HG03196 (cell line): ENCODE measurements at regions not wholly inside any gene's neighbourhood (a gene's known extent, or its start where the extent isn't known, plus 50 kb on each side); places are given as distances from the start of the nearest gene placed in this dataset.

Source experiments
- ATAC-seq: cut with Tn5 transposase; IDR thresholded peaks from one replicate; pipeline ENCODE4 v1.9.1; 2021; ENCODE audit not compliant: unreplicated experiment

DNA sequence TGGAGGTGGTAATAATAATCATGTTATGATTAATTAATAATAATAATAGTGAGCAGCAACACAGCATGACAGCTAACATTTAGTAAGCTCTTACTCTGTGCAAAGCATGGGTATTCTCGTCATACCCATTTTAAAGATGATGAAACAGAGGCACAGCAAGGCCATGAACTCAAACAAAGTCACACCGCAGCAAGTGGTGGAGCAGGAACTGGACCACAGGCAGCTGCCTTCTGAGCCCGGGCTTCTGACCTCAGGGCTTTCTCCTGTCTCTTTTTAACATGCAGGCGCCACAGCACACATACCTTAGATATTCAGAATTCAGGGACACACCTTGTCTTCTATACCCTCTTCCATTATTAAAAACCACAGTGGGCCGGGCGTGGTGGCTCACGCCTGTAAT, 50.7 kb upstream of the SPATA12 start:
- no peak for ATAC-seq

DNA sequence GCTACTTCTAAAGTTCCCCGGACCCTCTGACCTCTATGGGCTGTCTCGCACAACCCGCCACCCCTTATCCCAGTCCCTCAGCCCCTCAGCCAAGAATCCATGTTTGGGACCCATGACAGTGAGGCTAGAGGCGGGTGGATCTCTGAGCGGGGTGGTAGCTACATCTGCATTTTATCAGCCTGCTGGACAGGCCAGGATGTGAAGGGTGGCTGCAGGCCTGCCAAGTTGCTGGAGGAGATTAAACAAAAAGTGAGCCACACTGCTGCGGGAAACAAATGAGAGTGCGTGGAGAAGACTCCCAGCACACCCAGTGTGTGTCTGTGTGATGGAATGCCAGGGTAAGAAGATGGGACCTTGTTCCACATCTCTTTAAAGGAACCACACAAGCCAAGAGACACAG, 51.1 kb upstream of the SPATA12 start:
- ATAC-seq, result no peak

DNA sequence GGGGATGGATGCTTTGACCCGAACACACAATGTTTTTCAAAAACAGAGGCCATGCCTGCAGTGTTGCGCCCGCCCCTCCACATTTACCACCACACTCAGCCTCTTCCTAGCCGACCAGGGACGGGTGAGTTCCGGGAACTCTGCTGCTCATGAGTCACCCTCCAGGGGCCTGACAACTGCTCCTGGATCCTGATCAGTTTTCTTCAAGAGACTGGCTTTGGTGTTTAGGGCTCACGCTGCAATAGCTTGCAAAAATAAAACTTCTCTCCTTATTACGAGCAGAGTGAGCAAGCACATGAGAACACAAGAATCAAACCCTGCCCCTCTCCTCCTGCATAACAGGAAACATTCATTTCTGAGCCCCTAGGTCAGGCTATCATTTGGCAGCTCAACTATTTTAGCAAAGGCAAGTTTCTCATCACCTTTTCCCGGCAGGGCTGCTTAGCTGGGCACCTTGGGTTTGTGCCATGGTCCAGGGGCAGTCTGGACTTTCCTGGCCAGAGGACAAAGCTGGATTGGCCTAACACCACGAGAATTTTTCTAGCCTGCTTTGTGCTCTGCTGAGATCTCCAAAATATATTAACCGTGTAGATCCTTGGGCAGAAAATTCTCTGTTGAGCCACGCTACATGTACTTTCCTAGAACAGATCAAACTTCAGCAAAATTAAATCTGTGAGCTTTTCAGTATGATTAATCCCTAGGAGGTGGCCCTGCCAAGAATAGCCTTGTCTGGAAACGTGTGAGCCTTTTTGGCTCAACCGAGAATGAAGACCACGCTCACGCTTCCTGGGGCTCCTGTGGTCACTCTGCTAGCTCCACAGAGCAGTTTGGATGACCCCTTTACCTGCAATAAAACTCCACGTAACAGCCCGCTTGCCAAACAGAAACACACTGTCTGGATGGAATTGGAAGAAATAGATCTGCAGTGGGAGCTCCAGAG, 52.7 kb upstream of the SPATA12 start:
- no peak for ATAC-seq

DNA sequence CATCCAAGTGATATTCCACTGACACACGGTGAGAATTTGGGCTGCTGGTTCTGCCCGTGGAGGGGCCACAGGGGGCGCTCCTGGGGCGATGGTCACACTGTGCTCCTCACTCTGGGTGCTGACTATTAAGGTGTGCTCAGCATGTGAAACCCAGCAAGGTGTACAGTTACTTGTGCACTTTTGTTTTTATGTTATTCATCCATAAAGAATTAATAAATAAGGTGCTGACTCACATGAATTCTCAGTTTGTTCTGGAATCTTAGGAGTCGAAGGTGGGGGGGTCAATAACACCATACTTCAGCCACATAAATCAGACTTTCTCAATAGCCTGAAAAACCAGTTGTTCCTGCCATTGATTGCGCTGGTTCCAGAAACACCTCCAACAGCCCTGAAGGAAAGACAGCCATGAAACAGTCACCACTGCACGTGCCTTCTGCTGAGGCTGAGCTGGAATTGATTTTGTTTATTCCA, 53.5 kb upstream of the SPATA12 start:
- ATAC-seq, result no peak

DNA sequence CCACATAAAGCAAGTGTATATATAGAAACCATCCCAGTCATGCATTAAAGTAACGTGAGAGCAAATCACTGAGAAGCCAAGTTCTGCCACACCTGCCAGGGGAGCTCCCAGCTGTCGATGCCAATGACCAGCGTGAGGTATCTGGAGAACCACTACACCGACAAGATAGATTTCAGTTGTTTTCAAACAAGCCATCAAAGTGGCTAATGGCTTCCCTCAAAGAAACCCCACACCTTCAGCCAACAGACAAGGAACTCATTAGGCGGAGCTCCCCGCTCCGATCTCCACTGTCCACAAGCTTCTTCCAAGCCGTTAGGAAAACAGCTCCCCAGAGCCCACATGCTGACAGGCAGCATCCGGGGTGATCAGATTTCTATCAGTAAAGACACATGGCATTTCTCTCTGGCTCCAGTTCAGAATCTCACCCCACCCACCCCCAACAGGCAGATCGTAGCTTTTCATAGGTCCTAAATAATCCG, 54.2 kb upstream of the SPATA12 start:
- ATAC-seq, result no peak

DNA sequence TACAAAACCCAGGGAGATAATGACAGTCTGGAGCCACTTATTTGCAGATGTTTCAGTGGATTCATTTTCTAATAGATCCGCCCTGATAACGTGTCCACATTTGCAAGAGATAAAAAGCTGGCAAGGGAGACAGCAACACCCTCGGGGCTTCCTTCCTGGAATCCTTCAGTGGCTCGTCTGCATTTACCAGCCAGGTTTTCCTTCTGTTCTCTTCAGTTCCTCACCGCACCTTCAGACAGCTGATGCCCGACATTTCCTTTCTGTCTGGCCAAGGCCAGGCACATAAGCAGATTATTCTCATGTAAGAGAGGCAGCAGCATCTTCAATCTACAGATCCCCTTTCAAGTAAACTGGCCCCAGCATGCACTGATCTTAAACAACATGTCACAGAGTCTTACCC, 56.2 kb upstream of the SPATA12 start:
- no peak for ATAC-seq

DNA sequence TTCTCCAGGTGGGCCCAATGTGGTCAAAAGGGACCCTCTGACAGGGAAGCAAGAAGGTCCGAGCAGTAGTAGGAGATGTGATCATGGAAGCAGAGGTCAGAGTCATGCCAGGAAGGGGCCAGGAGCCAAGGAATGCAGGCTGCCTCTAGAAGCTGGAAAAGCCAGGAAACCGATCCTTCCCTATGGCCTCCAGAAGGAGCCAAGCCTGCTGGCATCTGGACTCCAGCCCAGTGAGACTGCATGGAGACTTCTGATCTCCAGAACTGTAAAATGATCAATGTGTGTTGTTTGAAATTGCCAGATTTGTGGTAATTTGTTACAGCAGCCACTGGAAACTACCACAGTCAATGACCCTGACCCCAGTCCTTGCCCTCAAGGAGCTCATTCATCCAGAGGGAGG, 56.8 kb upstream of the SPATA12 start:
- ATAC-seq, result no peak

DNA sequence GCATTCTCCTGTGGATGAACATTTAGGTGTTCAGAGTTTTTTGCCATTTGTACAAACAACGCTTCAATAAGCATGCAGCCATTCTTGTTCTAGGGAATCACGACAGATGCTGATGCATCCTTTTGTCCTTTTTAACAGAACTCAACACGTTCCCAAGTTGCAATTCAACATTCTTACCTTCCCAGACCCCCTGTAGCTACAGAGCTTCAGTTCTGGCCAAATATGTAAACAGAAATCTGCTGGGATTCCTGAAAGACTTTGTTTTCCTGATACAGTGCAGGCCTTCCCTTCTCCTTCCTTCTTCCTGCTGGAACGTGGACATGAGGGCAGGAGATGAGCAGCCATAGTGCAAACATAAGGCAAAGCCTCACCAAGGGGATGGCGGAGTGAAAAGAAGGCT, 59.1 kb upstream of the SPATA12 start:
- ATAC-seq, result no peak

DNA sequence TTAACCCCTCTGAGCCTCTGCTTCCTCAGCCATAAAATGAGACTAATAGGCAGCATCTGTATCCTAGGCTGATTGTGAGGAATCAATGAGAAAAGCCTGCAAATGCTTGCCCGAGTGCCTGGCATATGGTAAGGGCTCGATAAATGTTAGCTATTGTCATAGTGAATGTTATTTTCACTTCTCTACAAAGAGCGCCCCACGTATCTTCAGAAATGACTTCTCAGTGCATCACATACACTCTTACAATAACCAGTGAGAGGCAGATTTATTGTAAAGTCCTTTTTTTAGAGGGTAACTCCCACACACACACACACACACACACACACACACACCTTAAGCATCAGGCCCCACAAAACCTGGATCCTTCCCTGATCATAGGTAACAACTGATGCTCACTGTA, 60.5 kb upstream of the SPATA12 start:
- no peak for ATAC-seq

DNA sequence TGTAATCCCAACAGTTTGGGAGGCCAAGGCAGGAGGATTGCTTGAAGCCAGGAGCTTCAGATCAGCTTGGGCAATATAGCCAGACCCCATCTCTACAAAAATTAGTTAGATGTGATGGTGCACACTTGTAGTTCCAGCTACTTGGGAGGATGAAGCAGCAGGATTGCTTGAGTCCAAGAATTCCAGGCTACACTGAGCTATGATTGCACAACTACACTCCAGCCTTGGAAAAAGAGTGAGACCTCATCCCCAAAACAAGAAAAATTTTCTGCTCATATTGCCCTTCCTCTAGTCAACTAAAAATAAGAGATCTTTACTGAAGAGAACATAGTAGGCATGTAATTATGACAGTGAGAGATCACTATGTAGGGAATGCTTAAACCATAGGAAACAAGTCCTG, 60.9 kb upstream of the SPATA12 start:
- ATAC-seq, result no peak

DNA sequence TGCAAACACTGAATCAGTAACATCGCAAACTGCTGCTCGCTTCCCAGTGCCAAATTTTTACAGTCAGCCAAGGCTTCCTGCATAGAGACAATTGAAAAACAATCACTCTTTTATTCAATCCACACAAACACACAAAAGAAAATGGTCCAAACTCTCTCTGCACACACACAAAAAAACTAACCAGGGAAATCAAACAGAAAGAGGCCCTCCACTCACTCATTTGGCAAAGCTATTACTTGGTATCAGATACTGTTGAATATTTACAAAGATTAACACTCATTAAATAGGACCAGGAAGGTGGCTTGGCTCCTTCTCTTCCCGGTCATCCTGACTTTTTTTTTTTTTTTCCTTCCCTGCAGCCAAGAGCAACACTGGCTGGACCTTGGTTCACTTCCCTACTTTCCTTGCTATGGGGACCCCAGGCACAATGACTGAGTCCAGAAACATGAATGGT, 62.4 kb upstream of the SPATA12 start:
- no peak for ATAC-seq

DNA sequence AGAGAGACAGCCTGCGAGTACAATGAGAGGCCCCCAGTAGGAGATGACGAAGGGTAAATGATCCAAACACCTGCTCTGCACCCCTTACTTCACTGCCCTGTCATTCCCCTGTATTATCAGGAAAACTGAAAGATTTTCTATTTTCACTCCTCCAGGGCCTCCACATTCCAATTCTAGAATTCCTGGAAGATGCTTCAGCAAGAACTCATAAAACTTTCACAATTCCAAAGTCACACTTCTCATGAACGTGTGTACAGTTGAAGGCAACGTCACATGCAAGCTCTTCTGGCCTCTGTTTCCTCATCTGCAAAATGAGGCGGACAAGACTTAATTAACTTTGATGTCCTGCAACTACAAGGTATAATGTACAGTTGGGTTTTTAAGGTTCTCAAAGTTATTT, 62.8 kb upstream of the SPATA12 start:
- no peak for ATAC-seq

DNA sequence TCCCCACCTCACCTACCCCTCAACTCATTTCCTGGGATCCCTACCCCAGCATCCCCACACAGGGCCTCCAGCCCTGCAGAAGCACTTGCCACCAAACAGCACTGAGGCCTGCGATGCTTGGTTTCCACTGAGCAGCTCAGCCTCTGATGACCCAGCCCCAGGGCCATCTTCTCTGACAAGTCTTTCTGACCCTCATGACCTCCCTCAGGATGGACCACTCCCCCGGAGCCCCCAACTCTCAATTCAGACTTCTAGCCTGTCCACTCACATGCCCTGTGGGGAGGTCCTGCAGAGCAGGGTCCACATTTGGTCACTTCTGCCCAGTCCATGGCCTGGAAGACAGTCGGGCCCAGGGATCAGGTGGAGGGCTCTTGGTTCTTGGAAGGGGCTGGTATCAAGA, 63.4 kb upstream of the SPATA12 start:
- no peak for ATAC-seq

DNA sequence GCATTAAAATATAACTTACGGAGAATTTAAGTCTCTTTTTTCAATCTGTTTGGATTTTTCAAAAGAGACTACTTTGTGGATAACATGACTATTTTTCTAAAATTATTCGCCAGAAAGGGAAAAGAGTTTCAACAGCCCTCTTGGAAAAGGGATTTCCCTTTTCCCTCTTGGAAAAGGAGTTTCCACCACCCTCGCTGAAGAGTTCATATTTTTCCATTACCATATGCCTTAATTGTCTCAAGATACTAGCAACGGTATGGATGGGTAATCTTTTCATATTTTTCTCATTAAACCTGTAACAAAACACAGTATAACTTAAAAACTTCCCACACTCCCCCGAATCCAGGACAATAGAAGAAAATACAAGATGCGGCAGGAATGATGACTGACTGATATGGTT, 66.1 kb upstream of the SPATA12 start:
- no peak for ATAC-seq

DNA sequence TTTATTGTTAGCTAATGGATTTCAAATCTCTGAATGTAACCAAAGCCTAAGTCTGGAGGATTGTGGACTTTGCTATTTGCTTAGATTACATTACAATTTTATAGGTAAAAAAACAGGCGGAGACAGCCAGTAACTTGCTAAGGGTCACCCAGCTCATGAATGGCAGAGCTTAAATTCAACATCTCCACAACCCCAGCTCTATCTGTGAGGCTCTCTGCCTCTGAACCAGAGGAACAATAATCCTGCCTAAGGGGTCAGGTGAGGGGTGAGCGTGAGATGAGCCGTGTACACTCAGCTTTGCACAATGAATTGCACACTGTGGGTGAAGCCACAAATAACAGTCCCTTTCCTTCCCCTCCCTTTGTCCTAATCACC, 69.8 kb upstream of the SPATA12 start:
- no peak for ATAC-seq

DNA sequence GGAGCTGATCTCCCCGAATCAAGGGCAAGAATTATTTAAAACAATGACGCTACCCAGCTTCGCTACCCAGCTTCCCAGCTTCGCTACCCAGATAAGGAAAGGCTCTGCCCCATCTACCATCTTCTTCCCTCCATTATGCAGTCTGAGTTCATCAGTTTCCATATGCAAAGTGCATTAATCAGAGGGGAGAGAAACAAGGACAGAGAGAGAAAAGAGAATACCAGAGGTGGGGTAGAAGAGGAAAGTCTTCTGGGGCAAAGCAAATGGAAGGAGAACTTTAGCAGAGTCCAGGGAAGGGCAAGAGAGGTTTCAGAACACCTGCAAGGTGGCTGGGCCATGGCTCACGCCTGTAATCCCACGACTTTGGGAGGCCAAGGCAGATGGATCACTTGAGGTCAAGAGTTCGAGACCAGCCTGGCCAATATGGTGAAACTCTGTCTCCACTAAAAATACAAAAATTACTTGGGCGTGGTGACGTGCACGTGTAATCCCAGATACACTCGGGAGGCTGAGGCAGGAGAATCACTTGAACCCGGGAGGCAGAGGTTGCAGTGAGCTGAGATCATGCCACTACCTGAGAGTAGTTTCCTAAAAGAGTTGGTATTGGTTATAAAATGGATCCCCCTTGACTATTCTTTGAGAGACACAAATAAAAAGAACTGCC, 70.4 kb upstream of the SPATA12 start:
- ATAC-seq, result no peak

DNA sequence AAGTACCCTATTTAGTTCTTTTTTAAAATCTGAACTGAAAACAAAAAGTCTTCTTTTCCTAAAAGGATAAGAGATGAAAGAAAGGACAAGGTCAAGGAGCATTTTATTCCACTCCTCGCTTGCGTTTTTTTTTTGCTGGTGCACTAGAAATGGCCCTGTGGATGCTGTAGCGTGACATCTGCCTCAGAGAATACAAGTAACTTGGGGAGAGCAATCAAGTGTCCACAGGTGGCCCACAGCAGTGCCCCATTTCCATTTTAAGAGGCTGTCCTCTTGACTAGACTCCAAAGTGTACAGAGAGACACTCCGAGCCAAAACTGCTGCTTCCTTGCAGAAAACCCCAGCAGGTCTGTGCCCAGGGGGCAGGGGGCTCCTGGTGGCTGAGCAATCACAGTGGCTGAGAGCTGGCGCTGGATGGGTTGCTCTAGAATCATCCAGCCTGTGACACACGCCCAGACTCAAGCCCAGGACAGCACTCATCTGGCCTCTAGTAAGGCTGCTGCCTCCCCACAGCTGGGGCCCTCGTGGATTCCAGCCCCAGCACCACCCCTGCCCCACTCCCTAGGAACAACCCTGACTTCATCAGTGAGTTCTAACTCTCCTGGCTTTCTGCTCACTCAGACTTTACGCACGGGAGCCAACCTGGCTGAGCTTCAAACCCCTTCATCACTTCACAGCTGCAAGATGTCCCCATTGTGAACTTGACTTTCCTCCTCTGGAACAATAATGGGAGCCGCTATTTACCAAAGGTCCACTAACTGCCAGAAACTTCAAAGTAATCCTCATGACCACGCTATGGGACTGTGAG, 71.1 kb upstream of the SPATA12 start:
- no peak for ATAC-seq

DNA sequence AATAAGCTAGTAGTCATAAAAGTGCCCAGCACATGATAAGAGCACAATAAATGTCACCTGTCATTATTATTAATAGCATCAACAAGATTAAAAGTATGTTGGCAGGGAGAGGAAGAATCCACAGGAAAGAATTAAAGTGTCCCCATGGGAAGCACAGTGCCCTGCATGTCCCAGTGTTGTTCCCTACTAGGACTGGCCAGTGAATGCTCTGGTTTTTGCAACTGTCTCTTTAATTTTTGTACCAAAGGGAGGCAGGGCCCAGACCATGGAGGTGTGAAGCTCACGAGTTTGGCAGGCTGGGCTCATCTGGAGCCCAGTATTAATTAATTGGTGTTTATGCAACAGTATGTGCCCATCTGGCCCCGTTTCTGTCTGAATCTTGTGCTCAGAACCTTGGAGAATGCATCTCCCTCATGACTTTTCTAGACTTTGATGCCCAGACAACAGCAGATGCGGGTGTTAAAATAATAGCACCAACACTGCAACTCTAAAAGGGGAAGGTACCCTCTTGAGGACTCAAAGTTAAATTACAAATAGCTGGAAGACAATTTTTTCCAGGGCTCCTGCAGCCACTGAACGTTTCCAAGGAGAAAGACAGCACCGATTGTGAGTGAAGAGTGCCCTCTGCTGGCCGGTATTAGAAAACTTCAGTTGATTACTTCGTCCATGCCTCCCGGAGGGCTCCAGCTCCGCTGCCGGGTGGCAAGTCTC, 71.9 kb upstream of the SPATA12 start:
- ATAC-seq, result no peak

DNA sequence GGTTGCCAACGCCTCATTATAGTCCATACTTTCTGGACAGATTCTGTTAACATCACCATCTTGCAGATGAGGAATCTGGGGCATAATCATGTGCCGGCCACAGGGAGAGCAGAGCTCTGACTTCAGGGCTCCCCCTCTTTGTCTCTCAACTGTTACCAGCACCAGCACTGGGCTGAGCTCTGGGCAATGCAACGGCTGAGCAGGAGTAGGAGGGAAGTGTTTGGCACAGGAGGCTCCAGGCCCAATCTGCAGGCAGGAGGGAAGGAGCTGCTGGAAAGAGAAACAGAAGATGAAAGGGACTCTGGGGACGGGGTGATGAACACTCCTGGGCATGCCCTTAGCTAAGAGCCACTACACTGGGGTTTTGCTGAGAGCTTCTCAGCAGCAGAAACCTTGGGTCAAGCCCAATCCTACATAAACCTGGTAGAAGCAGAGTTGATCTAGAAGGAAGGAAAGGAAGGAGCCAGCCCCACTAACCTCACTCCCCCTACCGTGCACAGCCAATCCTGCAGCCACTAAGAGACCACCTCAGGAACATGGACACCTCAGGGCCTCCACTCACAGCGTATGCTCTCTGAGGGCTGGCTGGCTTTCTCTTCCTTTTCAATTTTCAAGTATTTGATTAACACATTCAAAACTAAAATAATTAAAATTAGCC, 73.1 kb upstream of the SPATA12 start:
- no peak for ATAC-seq

DNA sequence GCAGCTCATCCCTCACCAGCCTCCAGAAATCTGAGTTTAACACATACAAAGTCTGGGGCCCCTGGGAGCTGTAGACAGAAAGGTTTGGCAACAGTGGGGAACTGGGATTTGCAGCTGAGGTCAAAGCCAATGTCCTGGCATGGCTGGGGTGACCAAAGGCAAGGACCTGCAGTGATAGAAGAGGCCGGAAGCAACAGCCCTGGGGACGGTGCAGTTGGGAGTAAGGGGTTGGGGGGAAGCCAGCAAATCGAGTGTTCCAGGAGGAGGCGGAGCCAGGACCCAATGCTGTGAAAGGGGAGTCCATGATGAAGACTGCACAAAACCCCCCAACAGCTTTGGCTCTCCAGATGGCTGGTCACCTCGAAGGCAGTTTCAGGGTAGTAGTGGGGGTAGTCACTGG, 74.1 kb upstream of the SPATA12 start:
- no peak for ATAC-seq
